DMS53 treated with DMSO at 0.1 percent for 48 hours (cell line): ENCODE measurements at regions not wholly inside any gene's neighbourhood (a gene's known extent, or its start where the extent isn't known, plus 50 kb on each side); places are given as distances from the start of the nearest gene placed in this dataset.
"Not testable (repeated sequence)": the region's sequence is repeated elsewhere in the genome, so short reads cannot be mapped to it uniquely, and the experiment has no call there.

Experiments used
- DNase-seq: peaks from one replicate; lab custom pipeline; 2025; ENCODE audit not compliant: unreplicated experiment; lab: John Stamatoyannopoulos, UW

GRCh38 chr9:90741036-90741435, 60.6 kb upstream of the SYK start:
- DNase-seq = no peak

- DNase-seq = no peak
Observed at GRCh38 chr9:90737742-90738141, 63.9 kb upstream of the SYK start.

- DNase-seq = peak; percentile 2
Observed at GRCh38 chr9:90735952-90736351, 65.7 kb upstream of the SYK start.

- no peak for DNase-seq
Observed at GRCh38 chr9:90734631-90735030, 67.0 kb upstream of the SYK start.

GRCh38 chr9:90729351-90729750, 72.3 kb upstream of the SYK start:
- DNase-seq = no peak

GRCh38 chr9:90727488-90727887, 74.1 kb upstream of the SYK start:
- no peak for DNase-seq

- no peak for DNase-seq
Observed at GRCh38 chr9:90726215-90726614, 75.4 kb upstream of the SYK start.

GRCh38 chr9:90724880-90725279, 76.7 kb upstream of the SYK start:
- DNase-seq = no peak

GRCh38 chr9:90724112-90724511, 77.5 kb upstream of the SYK start:
- DNase-seq = no peak

- no peak for DNase-seq
Observed at GRCh38 chr9:90722071-90722470, 79.4 kb upstream of the DIRAS2 start.

GRCh38 chr9:90720621-90721265, 78.1 kb upstream of the DIRAS2 start:
- DNase-seq = no peak

- DNase-seq = no peak
Observed at GRCh38 chr9:90706230-90706629, 63.6 kb upstream of the DIRAS2 start.

GRCh38 chr9:90702441-90702955, 59.9 kb upstream of the DIRAS2 start:
- DNase-seq = no peak

- DNase-seq = no peak
Observed at GRCh38 chr9:90698871-90699440, 56.3 kb upstream of the DIRAS2 start.

- DNase-seq = no peak
Observed at GRCh38 chr9:90697808-90698207, 55.2 kb upstream of the DIRAS2 start.

- DNase-seq = not testable (repeated sequence)
Observed at GRCh38 chr9:90694187-90694586, 51.6 kb upstream of the DIRAS2 start.
